ENCODE measurements at regions not wholly inside any gene's neighbourhood (a gene's known extent, or its start where the extent isn't known, plus 50 kb on each side); places are given as distances from the start of the nearest gene placed in this dataset.

GRCh38 chr7:106775975-106776607 is 89.0 kb upstream of the PIK3CG start:
- Mint-ChIP-seq H3K4me1 (ENCODE audit: low read depth) (peaks cover 25% of the 10 kb centered on the region), H3K9me3 (peaks cover 11% of the 10 kb centered on the region), H3K27me3 (ENCODE audit: low read depth) (no peaks in the 10 kb centered on the region), H3K4me3 (no peak overlapping the region), H3K36me3 (ENCODE audit: insufficient read depth) (peaks cover 2% of the 10 kb centered on the region)
- DNase-seq = no peak
- no peak for ATAC-seq

GRCh38 chr7:106776618-106777347 is 88.3 kb upstream of the PIK3CG start:
- H3K9me3 Mint-ChIP-seq = peaks cover 11% of the 10 kb centered on the region
- no peak overlapping the region for H3K4me3 Mint-ChIP-seq
- no peak for DNase-seq
- ATAC-seq = no peak
- peaks cover 25% of the 10 kb centered on the region for H3K4me1 Mint-ChIP-seq (ENCODE audit: low read depth)
- peaks cover 2% of the 10 kb centered on the region for H3K36me3 Mint-ChIP-seq (ENCODE audit: insufficient read depth)
- H3K27me3 Mint-ChIP-seq (ENCODE audit: low read depth) = no peaks in the 10 kb centered on the region

- H3K27me3 Mint-ChIP-seq (ENCODE audit: low read depth) = no peaks in the 10 kb centered on the region
- H3K4me3 Mint-ChIP-seq = no peak overlapping the region
- peaks cover 10% of the 10 kb centered on the region for H3K9me3 Mint-ChIP-seq
- H3K4me1 Mint-ChIP-seq (ENCODE audit: low read depth) = peaks cover 19% of the 10 kb centered on the region
- DNase-seq (no peak), ATAC-seq (no peak)
- peaks cover 2% of the 10 kb centered on the region for H3K36me3 Mint-ChIP-seq (ENCODE audit: insufficient read depth)
Measured at GRCh38 chr7:106777674-106778299, 87.3 kb upstream of the PIK3CG start.

GRCh38 chr7:106778656-106779250 is 86.3 kb upstream of the PIK3CG start:
- no peak overlapping the region for H3K4me3 Mint-ChIP-seq
- H3K4me1 Mint-ChIP-seq (ENCODE audit: low read depth) = peaks cover 14% of the 10 kb centered on the region
- no peaks in the 10 kb centered on the region for H3K27me3 Mint-ChIP-seq (ENCODE audit: low read depth)
- H3K9me3 Mint-ChIP-seq = peaks cover 9% of the 10 kb centered on the region
- DNase-seq (no peak), ATAC-seq (no peak)
- peaks cover 2% of the 10 kb centered on the region for H3K36me3 Mint-ChIP-seq (ENCODE audit: insufficient read depth)

GRCh38 chr7:106779877-106780276 is 85.2 kb upstream of the PIK3CG start:
- peaks cover 9% of the 10 kb centered on the region for H3K9me3 Mint-ChIP-seq
- H3K4me3 Mint-ChIP-seq = no peak overlapping the region
- H3K27me3 Mint-ChIP-seq (ENCODE audit: low read depth) = no peaks in the 10 kb centered on the region
- DNase-seq (no peak), ATAC-seq (no peak)
- H3K36me3 Mint-ChIP-seq (ENCODE audit: insufficient read depth) = peaks cover 2% of the 10 kb centered on the region
- H3K4me1 Mint-ChIP-seq (ENCODE audit: low read depth) = peaks cover 7% of the 10 kb centered on the region

GRCh38 chr7:106781007-106781406 is 84.1 kb upstream of the PIK3CG start:
- peaks cover 3% of the 10 kb centered on the region for H3K4me1 Mint-ChIP-seq (ENCODE audit: low read depth)
- DNase-seq (no peak), ATAC-seq (no peak)
- H3K36me3 Mint-ChIP-seq (ENCODE audit: insufficient read depth) = peaks cover 2% of the 10 kb centered on the region
- H3K9me3 Mint-ChIP-seq = peaks cover 9% of the 10 kb centered on the region
- no peaks in the 10 kb centered on the region for H3K27me3 Mint-ChIP-seq (ENCODE audit: low read depth)
- H3K4me3 Mint-ChIP-seq = no peak overlapping the region

- peaks cover 2% of the 10 kb centered on the region for H3K9me3 Mint-ChIP-seq
Measured at GRCh38 chr7:106781828-106782544, 83.1 kb upstream of the PIK3CG start.

GRCh38 chr7:106783286-106783685 is 81.8 kb upstream of the PIK3CG start:
- ATAC-seq (no peak), DNase-seq (no peak)
- Mint-ChIP-seq H3K36me3 (ENCODE audit: insufficient read depth) (no peaks in the 10 kb centered on the region), H3K9me3 (no peaks in the 10 kb centered on the region), H3K4me1 (ENCODE audit: low read depth) (no peaks in the 10 kb centered on the region), H3K4me3 (no peak overlapping the region), H3K27me3 (ENCODE audit: low read depth) (peaks cover 3% of the 10 kb centered on the region)

More at GRCh38 chr7:106781828-106782544, 83.1 kb upstream of the PIK3CG start:
- Mint-ChIP-seq H3K4me3 (no peak overlapping the region), H3K4me1 (ENCODE audit: low read depth) (no peaks in the 10 kb centered on the region), H3K36me3 (ENCODE audit: insufficient read depth) (no peaks in the 10 kb centered on the region), H3K27me3 (ENCODE audit: low read depth) (peaks cover 3% of the 10 kb centered on the region)
- ATAC-seq (no peak), DNase-seq (no peak)

GRCh38 chr7:106788637-106789036 is 76.4 kb upstream of the PIK3CG start:
- DNase-seq = no peak
- ATAC-seq = no peak
- Mint-ChIP-seq H3K4me1 (ENCODE audit: low read depth) (peaks cover 3% of the 10 kb centered on the region), H3K4me3 (no peak overlapping the region), H3K36me3 (ENCODE audit: insufficient read depth) (no peaks in the 10 kb centered on the region), H3K9me3 (no peaks in the 10 kb centered on the region), H3K27me3 (ENCODE audit: low read depth) (peaks cover 3% of the 10 kb centered on the region)

GRCh38 chr7:106791526-106791925 is 73.6 kb upstream of the PIK3CG start:
- ATAC-seq (no peak), DNase-seq (no peak)
- Mint-ChIP-seq H3K9me3 (no peaks in the 10 kb centered on the region), H3K4me1 (ENCODE audit: low read depth) (peaks cover 3% of the 10 kb centered on the region), H3K27me3 (ENCODE audit: low read depth) (peaks cover 2% of the 10 kb centered on the region), H3K4me3 (no peak overlapping the region), H3K36me3 (ENCODE audit: insufficient read depth) (no peaks in the 10 kb centered on the region)

- Mint-ChIP-seq H3K36me3 (ENCODE audit: insufficient read depth) (no peaks in the 10 kb centered on the region), H3K27me3 (ENCODE audit: low read depth) (no peaks in the 10 kb centered on the region), H3K4me1 (ENCODE audit: low read depth) (peaks cover 3% of the 10 kb centered on the region), H3K9me3 (no peaks in the 10 kb centered on the region), H3K4me3 (no peak overlapping the region)
- ATAC-seq = no peak
- no peak for DNase-seq
Measured at GRCh38 chr7:106792233-106792926, 72.7 kb upstream of the PIK3CG start.

- ATAC-seq (no peak), DNase-seq (peak; percentile 21)
- Mint-ChIP-seq H3K4me1 (ENCODE audit: low read depth) (peaks cover 3% of the 10 kb centered on the region), H3K9me3 (no peaks in the 10 kb centered on the region), H3K4me3 (no peak overlapping the region), H3K27me3 (ENCODE audit: low read depth) (no peaks in the 10 kb centered on the region), H3K36me3 (ENCODE audit: insufficient read depth) (no peaks in the 10 kb centered on the region)
Measured at GRCh38 chr7:106793015-106793975, 71.8 kb upstream of the PIK3CG start.

All from activated T-cell treated with anti-CD3 and anti-CD28 coated beads, Interleukin-2, amount 50 U/mL, for 4 hours (primary cell).